ENCODE measurements at regions not wholly inside any gene's neighbourhood (a gene's known extent, or its start where the extent isn't known, plus 50 kb on each side); places are given as distances from the start of the nearest gene placed in this dataset.
A peak's percentile ranks its signal among the peaks of the same experiment; 100 is the strongest.
"Not testable (repeated sequence)": the region's sequence is repeated elsewhere in the genome, so short reads cannot be mapped to it uniquely, and the experiment has no call there.

DNA sequence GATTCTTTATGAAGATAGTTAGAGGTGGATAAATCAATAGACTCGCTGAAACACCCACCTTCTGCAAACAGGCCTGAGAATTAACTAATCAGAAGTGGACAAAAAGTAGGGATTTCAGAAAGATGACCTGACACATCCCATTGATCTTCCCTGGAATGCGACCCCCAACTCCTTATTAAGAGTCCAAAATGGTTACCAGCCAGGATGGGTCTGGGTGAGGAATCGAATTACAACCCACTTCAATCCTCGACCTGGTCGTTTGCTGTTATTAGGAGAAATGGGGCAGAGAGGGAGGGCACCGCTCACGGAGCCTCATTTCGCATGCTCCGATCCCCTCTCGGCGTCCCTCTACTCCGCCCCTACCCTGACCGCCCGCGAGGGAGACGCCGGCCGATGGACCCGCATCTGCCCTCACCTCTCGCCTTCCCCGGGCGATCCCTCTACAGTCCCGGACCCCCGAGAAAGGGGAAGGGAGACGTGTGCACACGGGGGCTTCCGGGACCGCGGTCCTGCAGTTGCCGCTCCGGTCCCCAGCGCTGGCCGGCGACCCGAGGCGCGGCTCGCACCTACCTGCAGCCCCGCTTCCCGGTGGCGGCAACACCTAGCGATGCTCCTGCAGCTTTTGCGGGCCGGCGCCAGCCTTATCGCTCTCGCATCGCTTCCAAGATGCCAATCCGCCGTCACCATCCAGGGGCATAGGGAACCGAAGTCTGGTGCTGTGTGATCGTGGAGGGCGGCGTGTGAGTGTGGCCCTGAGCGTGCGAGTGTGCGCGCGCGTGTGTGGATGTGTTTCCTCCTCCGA is 69.3 kb upstream of the USP15 start:
- Mint-ChIP-seq H3K9me3 (no peaks in the 10 kb centered on the region), H3K36me3 (ENCODE audit: low read depth) (peaks cover 7% of the 10 kb centered on the region), H3K4me3 (peak overlapping the region; percentile 78), H3K27ac (no peak overlapping the region), H3K4me1 (peaks cover 8% of the 10 kb centered on the region), H3K27me3 (peaks cover 42% of the 10 kb centered on the region)
- ATAC-seq (replicated peaks): peak; percentile 18

DNA sequence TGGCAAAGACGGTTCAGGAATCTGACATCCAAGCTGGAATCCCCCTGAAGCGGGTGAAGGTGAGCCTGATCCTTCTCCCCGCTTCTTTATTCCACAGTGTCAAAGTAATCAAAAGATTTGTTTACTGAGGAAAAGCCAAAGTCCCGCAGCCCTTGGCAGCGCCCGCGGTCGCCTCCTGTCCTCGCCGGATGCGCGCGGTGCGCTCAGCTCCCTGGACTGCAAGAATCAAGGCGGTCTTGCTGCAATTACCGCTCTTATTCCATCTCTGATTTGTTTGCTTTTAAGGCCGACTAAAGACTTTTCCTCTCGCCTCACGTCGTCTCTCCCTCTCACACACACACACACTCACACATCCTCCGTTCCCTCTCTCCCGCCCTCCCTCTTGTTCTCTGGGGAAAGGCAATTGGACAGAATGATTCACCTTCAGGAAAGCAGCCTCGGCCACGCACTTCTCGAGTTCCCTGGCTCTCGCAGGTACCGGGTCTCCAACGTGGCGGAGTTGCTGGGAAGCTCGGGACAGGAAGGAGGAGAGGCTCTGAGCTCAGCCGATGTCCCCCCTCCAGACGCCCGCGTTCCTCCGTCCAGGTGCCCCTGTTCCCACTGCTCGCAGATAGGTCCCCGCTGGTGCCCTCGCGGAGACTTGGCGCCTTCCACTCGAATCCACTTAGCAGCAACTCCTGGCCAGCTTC is 68.6 kb upstream of the USP15 start:
- H3K4me1 Mint-ChIP-seq: peaks cover 8% of the 10 kb centered on the region
- no peak overlapping the region for H3K27ac Mint-ChIP-seq
- ATAC-seq (replicated peaks): peak; percentile 38
- no peaks in the 10 kb centered on the region for H3K9me3 Mint-ChIP-seq
- peak overlapping the region; percentile 78 for H3K4me3 Mint-ChIP-seq
- peaks cover 7% of the 10 kb centered on the region for H3K36me3 Mint-ChIP-seq (ENCODE audit: low read depth)
- peaks cover 40% of the 10 kb centered on the region for H3K27me3 Mint-ChIP-seq

GRCh38 chr12:62192180-62192902 is 67.9 kb upstream of the USP15 start:
- H3K27me3 Mint-ChIP-seq: peaks cover 36% of the 10 kb centered on the region
- peak overlapping the region; percentile 78 for H3K4me3 Mint-ChIP-seq
- peak; percentile 87 for ATAC-seq (replicated peaks)
- peaks cover 8% of the 10 kb centered on the region for H3K4me1 Mint-ChIP-seq
- peaks cover 7% of the 10 kb centered on the region for H3K36me3 Mint-ChIP-seq (ENCODE audit: low read depth)
- no peak overlapping the region for H3K27ac Mint-ChIP-seq
- H3K9me3 Mint-ChIP-seq: no peaks in the 10 kb centered on the region

DNA sequence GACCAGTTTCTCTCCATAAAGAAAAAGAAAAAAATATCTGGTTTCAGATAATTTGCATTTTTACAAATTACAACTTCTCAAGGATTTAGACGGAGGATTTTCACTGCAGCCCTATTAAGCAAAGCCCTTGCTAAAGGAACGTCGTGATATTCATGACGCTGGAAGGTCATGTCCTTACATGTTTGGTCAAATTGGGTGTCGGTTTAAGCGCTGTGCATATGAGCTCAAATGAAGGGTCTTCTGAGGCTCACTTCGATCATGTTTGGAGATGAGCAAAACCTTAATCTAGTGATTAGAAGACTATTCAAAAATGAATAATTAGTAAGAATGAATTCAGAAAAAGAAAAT is 67.3 kb upstream of the USP15 start:
- no peak overlapping the region for H3K27ac Mint-ChIP-seq
- peaks cover 8% of the 10 kb centered on the region for H3K4me1 Mint-ChIP-seq
- H3K9me3 Mint-ChIP-seq: no peaks in the 10 kb centered on the region
- H3K36me3 Mint-ChIP-seq (ENCODE audit: low read depth): peaks cover 7% of the 10 kb centered on the region
- no peak for ATAC-seq (replicated peaks)
- peaks cover 33% of the 10 kb centered on the region for H3K27me3 Mint-ChIP-seq
- H3K4me3 Mint-ChIP-seq: peak overlapping the region; percentile 78

GRCh38 chr12:62194031-62194430 is 66.2 kb upstream of the USP15 start:
- Mint-ChIP-seq H3K27me3 (peaks cover 32% of the 10 kb centered on the region), H3K4me3 (no peak overlapping the region), H3K27ac (no peak overlapping the region), H3K36me3 (ENCODE audit: low read depth) (peaks cover 7% of the 10 kb centered on the region), H3K4me1 (peaks cover 8% of the 10 kb centered on the region), H3K9me3 (no peaks in the 10 kb centered on the region)
- ATAC-seq (replicated peaks): no peak

- peaks cover 28% of the 10 kb centered on the region for H3K27me3 Mint-ChIP-seq
- H3K4me1 Mint-ChIP-seq: peaks cover 8% of the 10 kb centered on the region
- H3K9me3 Mint-ChIP-seq: no peaks in the 10 kb centered on the region
- no peak for ATAC-seq (replicated peaks)
- no peak overlapping the region for H3K27ac Mint-ChIP-seq
- H3K4me3 Mint-ChIP-seq: no peak overlapping the region
- peaks cover 7% of the 10 kb centered on the region for H3K36me3 Mint-ChIP-seq (ENCODE audit: low read depth)
Measured at GRCh38 chr12:62194616-62195015, 65.6 kb upstream of the USP15 start.

DNA sequence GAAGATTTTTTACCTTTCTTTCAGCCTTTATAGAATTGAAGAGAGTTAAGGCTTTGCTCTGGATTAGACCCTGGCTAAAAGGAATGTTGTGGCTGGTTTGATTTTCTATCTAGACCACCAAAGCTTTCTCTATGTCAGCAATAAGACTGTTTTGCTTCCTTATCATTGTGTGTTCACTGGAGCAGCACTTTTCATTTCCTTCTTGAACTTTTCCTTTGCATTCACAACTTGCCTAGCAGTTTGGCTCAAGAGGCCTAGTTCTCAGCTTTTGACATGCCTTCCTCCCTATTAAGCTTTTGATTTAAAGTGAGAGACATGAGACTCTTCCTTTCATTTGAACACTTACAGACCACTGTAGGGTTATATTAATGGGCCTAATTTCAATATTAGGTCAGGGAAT is 64.1 kb upstream of the USP15 start:
- H3K36me3 Mint-ChIP-seq (ENCODE audit: low read depth): peaks cover 7% of the 10 kb centered on the region
- peaks cover 14% of the 10 kb centered on the region for H3K27me3 Mint-ChIP-seq
- no peak overlapping the region for H3K27ac Mint-ChIP-seq
- H3K4me1 Mint-ChIP-seq: peaks cover 8% of the 10 kb centered on the region
- H3K4me3 Mint-ChIP-seq: no peak overlapping the region
- ATAC-seq (replicated peaks): no peak
- peaks cover 7% of the 10 kb centered on the region for H3K9me3 Mint-ChIP-seq

- ATAC-seq (replicated peaks); H3K27me3 Mint-ChIP-seq; H3K27ac Mint-ChIP-seq; H3K4me3 Mint-ChIP-seq; H3K4me1 Mint-ChIP-seq; H3K36me3 Mint-ChIP-seq (ENCODE audit: low read depth): not testable (repeated sequence)
- peaks cover 21% of the 10 kb centered on the region for H3K9me3 Mint-ChIP-seq
Measured at GRCh38 chr12:62202861-62203260, 57.3 kb upstream of the USP15 start.

GRCh38 chr12:62205346-62205745 is 54.9 kb upstream of the USP15 start:
- no peak for ATAC-seq (replicated peaks)
- Mint-ChIP-seq H3K36me3 (ENCODE audit: low read depth) (no peaks in the 10 kb centered on the region), H3K27ac (no peak overlapping the region), H3K4me1 (no peaks in the 10 kb centered on the region), H3K9me3 (peaks cover 21% of the 10 kb centered on the region), H3K27me3 (peaks cover 13% of the 10 kb centered on the region), H3K4me3 (no peak overlapping the region)

- Mint-ChIP-seq H3K36me3 (ENCODE audit: low read depth) (no peaks in the 10 kb centered on the region), H3K27ac (no peak overlapping the region), H3K4me3 (no peak overlapping the region), H3K4me1 (no peaks in the 10 kb centered on the region), H3K9me3 (peaks cover 13% of the 10 kb centered on the region), H3K27me3 (peaks cover 13% of the 10 kb centered on the region)
- no peak for ATAC-seq (replicated peaks)
Measured at GRCh38 chr12:62207248-62207647, 53.0 kb upstream of the USP15 start.

All from activated T-helper 17 cell treated with anti-CD3 and anti-CD28 coated beads, Interleukin-2, amount 50 U/mL, for 72 hours (primary cell).